ENCODE measurements at regions not wholly inside any gene's neighbourhood (a gene's known extent, or its start where the extent isn't known, plus 50 kb on each side); places are given as distances from the start of the nearest gene placed in this dataset.

- no peak for TF ChIP-seq CTCF (IDR thresholded peaks at IDR 0.05; ENCODE audit: insufficient read depth, low read length)
- H3K4me3 ChIP-seq (ENCODE audit: low read depth, low read length), result no peak overlapping the region
- no peak for DNase-seq (ENCODE audit: low read depth)
Measured at GRCh38 chr2:217203086-217203485, 343.2 kb upstream of the TNP1 start.

GRCh38 chr2:217199255-217199630, 339.4 kb upstream of the TNP1 start:
- no peak for DNase-seq (ENCODE audit: low read depth)
- TF ChIP-seq CTCF (IDR thresholded peaks at IDR 0.05; ENCODE audit: insufficient read depth, low read length), result no peak
- no peak overlapping the region for H3K4me3 ChIP-seq (ENCODE audit: low read depth, low read length)

GRCh38 chr2:217195658-217196446, 336.0 kb upstream of the TNP1 start:
- TF ChIP-seq CTCF (IDR thresholded peaks at IDR 0.05; ENCODE audit: insufficient read depth, low read length), result no peak
- DNase-seq (ENCODE audit: low read depth), result no peak
- no peak overlapping the region for H3K4me3 ChIP-seq (ENCODE audit: low read depth, low read length)

- H3K4me3 ChIP-seq (ENCODE audit: low read depth, low read length), result no peak overlapping the region
- DNase-seq (ENCODE audit: low read depth), result no peak
- TF ChIP-seq CTCF (IDR thresholded peaks at IDR 0.05; ENCODE audit: insufficient read depth, low read length), result no peak
Measured at GRCh38 chr2:217195016-217195415, 335.2 kb upstream of the TNP1 start.

GRCh38 chr2:217193431-217194340, 333.8 kb upstream of the TNP1 start:
- DNase-seq (ENCODE audit: low read depth), result no peak
- no peak for TF ChIP-seq CTCF (IDR thresholded peaks at IDR 0.05; ENCODE audit: insufficient read depth, low read length)

GRCh38 chr2:217192366-217192765, 332.5 kb upstream of the TNP1 start:
- DNase-seq (ENCODE audit: low read depth), result no peak
- no peak for TF ChIP-seq CTCF (IDR thresholded peaks at IDR 0.05; ENCODE audit: insufficient read depth, low read length)
- H3K4me3 ChIP-seq (ENCODE audit: low read depth, low read length), result no peak overlapping the region

More at GRCh38 chr2:217193431-217194340, 333.8 kb upstream of the TNP1 start:
- H3K4me3 ChIP-seq (ENCODE audit: low read depth, low read length), result no peak overlapping the region

Data from fibroblast of the aortic adventitia (primary cell).